HEK293 (cell line): ENCODE measurements at regions not wholly inside any gene's neighbourhood (a gene's known extent, or its start where the extent isn't known, plus 50 kb on each side); places are given as distances from the start of the nearest gene placed in this dataset.

Experiments used
- CTCF ChIA-PET: fragments of 350-600 bp; formaldehyde crosslinking; extraction: SDS; loops from one replicate; lab custom pipeline; 2021; ENCODE audit warnings: antibody characterized with exemption; lab: Yijun Ruan, JAX
- POLR2A ChIA-PET: fragments of 300-600 bp; formaldehyde crosslinking; extraction: SDS; loops from one replicate; lab custom pipeline; 2020; ENCODE audit warnings: antibody characterized with exemption, inconsistent platforms; lab: Yijun Ruan, JAX
- H3K27ac ChIP-seq: fragments of 200-500 bp; sonication (Bioruptor generic); 2 replicates; pipeline ENCODE4 v1.5.1; 2014; ENCODE audit warnings: low read depth, low read length, control low read depth, inconsistent platforms; ENCODE audit errors: extremely low read depth
- H3K36me3 ChIP-seq, 2 experiments: fragments of 200-500 bp in 1 of 2; sonication (Bioruptor generic) in 1 of 2; 1 replicate in 1 of 2; 2 replicates in 1 of 2; pipeline ENCODE4 v1.5.1; 2014 to 2017; ENCODE audit warnings: inconsistent platforms in 2 of 2, low read length in 2 of 2; ENCODE audit not compliant: control insufficient read depth in 2 of 2, insufficient read depth in 1 of 2
- H3K4me1 ChIP-seq: fragments of 200-500 bp; sonication (Bioruptor generic); 2 replicates; pipeline ENCODE4 v1.5.1; 2014; ENCODE audit warnings: mild to moderate bottlenecking, low read length, inconsistent platforms; ENCODE audit not compliant: control insufficient read depth, insufficient read depth
- H3K4me3 ChIP-seq: 2 replicates; pipeline ENCODE4 v1.5.1; 2011; ENCODE audit warnings: low read depth, mild to moderate bottlenecking, control low read depth, low read length, moderate library complexity
- H3K9me3 ChIP-seq: fragments of 200-500 bp; sonication (Bioruptor generic); 2 replicates; pipeline ENCODE4 v1.5.1; 2014; ENCODE audit warnings: low read depth, low read length, inconsistent platforms; ENCODE audit not compliant: control insufficient read depth, insufficient read depth
- GLI4 ChIP-seq: fragments of 450-650 bp; formaldehyde crosslinking; IDR thresholded peaks from 2 replicates; pipeline ENCODE4 v1.5.1; 2016; ENCODE audit warnings: missing biosample characterization, missing genetic modification characterization
- GLIS2 ChIP-seq: fragments of 450-650 bp; formaldehyde crosslinking; IDR thresholded peaks from 2 replicates; pipeline ENCODE4 v1.5.1; 2016; ENCODE audit warnings: missing biosample characterization, missing genetic modification characterization
- KLF16 ChIP-seq: fragments of 450-650 bp; formaldehyde crosslinking; IDR thresholded peaks from 2 replicates; pipeline ENCODE4 v1.5.1; 2017; ENCODE audit warnings: missing biosample characterization, missing genetic modification characterization
- REST ChIP-seq: fragments of 450-650 bp; formaldehyde crosslinking; IDR thresholded peaks from 2 replicates; pipeline ENCODE4 v1.5.1; 2016; ENCODE audit warnings: missing biosample characterization, missing genetic modification characterization
- SETDB1 ChIP-seq: IDR thresholded peaks from one replicate; pipeline ENCODE4 v1.6.1; 2017; ENCODE audit warnings: mild to moderate bottlenecking, low read length, moderate library complexity, mixed read lengths; ENCODE audit not compliant: insufficient read length
- ZBTB21 ChIP-seq: fragments of 450-650 bp; formaldehyde crosslinking; IDR thresholded peaks from 2 replicates; pipeline ENCODE4 v1.5.1; 2017; ENCODE audit warnings: missing biosample characterization, missing genetic modification characterization
- ZNF133 ChIP-seq: fragments of 450-650 bp; formaldehyde crosslinking; IDR thresholded peaks from 2 replicates; pipeline ENCODE4 v1.5.1; 2016; ENCODE audit warnings: missing biosample characterization, missing genetic modification characterization
- ZNF16 ChIP-seq: fragments of 450-650 bp; formaldehyde crosslinking; IDR thresholded peaks from 2 replicates; pipeline ENCODE4 v1.5.1; 2016; ENCODE audit warnings: low read depth, missing biosample characterization, missing genetic modification characterization
- ZNF2 ChIP-seq: fragments of 450-650 bp; formaldehyde crosslinking; IDR thresholded peaks from 2 replicates; pipeline ENCODE4 v1.5.1; 2016; ENCODE audit warnings: missing biosample characterization, missing genetic modification characterization
- ZNF280D ChIP-seq: fragments of 450-650 bp; formaldehyde crosslinking; IDR thresholded peaks from 2 replicates; pipeline ENCODE4 v1.5.1; 2016; ENCODE audit warnings: missing biosample characterization, missing genetic modification characterization
- ZNF362 ChIP-seq: fragments of 450-650 bp; formaldehyde crosslinking; IDR thresholded peaks from 2 replicates; pipeline ENCODE4 v1.5.1; 2016; ENCODE audit warnings: missing biosample characterization, missing genetic modification characterization
- ZNF404 ChIP-seq: fragments of 450-650 bp; formaldehyde crosslinking; IDR thresholded peaks from 2 replicates; pipeline ENCODE4 v1.5.1; 2017; ENCODE audit warnings: missing biosample characterization, missing genetic modification characterization
- ZNF501 ChIP-seq: fragments of 450-650 bp; formaldehyde crosslinking; IDR thresholded peaks from 2 replicates; pipeline ENCODE4 v1.5.1; 2016; ENCODE audit warnings: missing biosample characterization, missing genetic modification characterization
- ZNF530 ChIP-seq: fragments of 450-650 bp; formaldehyde crosslinking; IDR thresholded peaks from 2 replicates; pipeline ENCODE4 v1.5.1; 2016; ENCODE audit warnings: low read depth, missing biosample characterization, missing genetic modification characterization
- ZNF560 ChIP-seq: fragments of 450-650 bp; formaldehyde crosslinking; IDR thresholded peaks from 2 replicates; pipeline ENCODE4 v1.5.1; 2017; ENCODE audit warnings: missing biosample characterization, missing genetic modification characterization, borderline replicate concordance
- ZNF785 ChIP-seq: fragments of 450-650 bp; formaldehyde crosslinking; IDR thresholded peaks from 2 replicates; pipeline ENCODE4 v1.5.1; 2016; ENCODE audit warnings: missing biosample characterization, missing genetic modification characterization
- ZNF791 ChIP-seq: fragments of 450-650 bp; formaldehyde crosslinking; IDR thresholded peaks from 2 replicates; pipeline ENCODE4 v1.5.1; 2016; ENCODE audit warnings: missing biosample characterization, missing genetic modification characterization
- TF ChIP-seq, protein P1 (sequence below): fragments of 450-650 bp; formaldehyde crosslinking; IDR thresholded peaks from 2 replicates; pipeline ENCODE4 v1.5.1; 2017; ENCODE audit warnings: missing biosample characterization, missing genetic modification characterization
- TF ChIP-seq, protein P2 (sequence below): fragments of 450-650 bp; formaldehyde crosslinking; IDR thresholded peaks from 2 replicates; pipeline ENCODE4 v1.5.1; 2016; ENCODE audit warnings: missing biosample characterization, missing genetic modification characterization

DNA sequence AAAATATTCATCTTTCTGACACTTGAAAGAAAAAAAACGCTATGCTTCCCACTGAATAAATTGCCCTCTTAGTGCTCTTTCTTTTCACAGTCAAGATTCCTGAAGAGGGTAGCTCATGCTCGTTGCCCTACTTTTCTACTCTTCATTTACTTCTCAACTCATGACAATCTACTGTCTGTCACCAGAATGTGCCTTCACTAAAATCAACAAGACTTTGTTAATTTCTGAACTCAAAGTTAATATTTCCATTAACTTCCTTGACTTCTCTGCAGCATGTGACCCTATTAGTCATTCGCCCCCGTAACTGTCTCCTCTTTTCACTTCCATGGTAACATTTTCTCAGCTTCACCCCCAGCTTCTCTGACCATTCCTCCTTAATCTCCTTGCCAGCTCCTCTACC is 98.9 kb upstream of the MAPRE2 start:
- no peaks in the 10 kb centered on the region for H3K36me3 ChIP-seq
- POLR2A ChIA-PET = interaction anchor here (1.0 kb wide), 1 partner anchor 37 kb away, joined by 3 read pairs; no protein-coding TSS in a partner anchor
- no peak for TF ChIP-seq ZNF280D (tag by site-specific recombination)
- no peak for TF ChIP-seq ZNF133 (tag by site-specific recombination)
- TF ChIP-seq, all 188 proteins: peak for 0
- CTCF ChIA-PET = interaction anchor here (0.8 to 1.5 kb wide), 3 partner anchors 15 to 290 kb away, joined by 3 read pairs; no protein-coding TSS in a partner anchor
- Histone ChIP-seq H3K4me1 (no peaks in the 10 kb centered on the region), H3K4me3 (no peak overlapping the region), H3K27ac (no peak overlapping the region), H3K9me3 (no peaks in the 10 kb centered on the region)

- Histone ChIP-seq H3K36me3 (no peaks in the 10 kb centered on the region), H3K4me1 (no peaks in the 10 kb centered on the region), H3K4me3 (no peak overlapping the region), H3K27ac (no peak overlapping the region), H3K9me3 (no peaks in the 10 kb centered on the region)
- POLR2A ChIA-PET = interaction anchor here (1.0 kb wide), 1 partner anchor 36 kb away, joined by 3 read pairs; no protein-coding TSS in a partner anchor
- CTCF ChIA-PET = interaction anchor here (0.5 to 1.3 kb wide), 3 partner anchors 8 to 289 kb away, joined by 3 read pairs; no protein-coding TSS in a partner anchor
- TF ChIP-seq ZNF404 (tag by site-specific recombination) (no peak), ZBTB21 (tag by site-specific recombination) (no peak), GLI4 (tag by site-specific recombination) (no peak), REST (tag by site-specific recombination) (no peak), ZNF2 (no peak), GLIS2 (tag by site-specific recombination) (no peak), KLF16 (tag by site-specific recombination) (no peak), ZNF16 (no peak), ZNF362 (tag by site-specific recombination) (no peak), ZNF501 (tag by site-specific recombination) (no peak), ZNF791 (tag by site-specific recombination) (no peak), ZNF785 (tag by site-specific recombination) (no peak), ZNF530 (no peak), ZNF560 (no peak), SETDB1 (no peak)
- TF ChIP-seq, protein P1, sequence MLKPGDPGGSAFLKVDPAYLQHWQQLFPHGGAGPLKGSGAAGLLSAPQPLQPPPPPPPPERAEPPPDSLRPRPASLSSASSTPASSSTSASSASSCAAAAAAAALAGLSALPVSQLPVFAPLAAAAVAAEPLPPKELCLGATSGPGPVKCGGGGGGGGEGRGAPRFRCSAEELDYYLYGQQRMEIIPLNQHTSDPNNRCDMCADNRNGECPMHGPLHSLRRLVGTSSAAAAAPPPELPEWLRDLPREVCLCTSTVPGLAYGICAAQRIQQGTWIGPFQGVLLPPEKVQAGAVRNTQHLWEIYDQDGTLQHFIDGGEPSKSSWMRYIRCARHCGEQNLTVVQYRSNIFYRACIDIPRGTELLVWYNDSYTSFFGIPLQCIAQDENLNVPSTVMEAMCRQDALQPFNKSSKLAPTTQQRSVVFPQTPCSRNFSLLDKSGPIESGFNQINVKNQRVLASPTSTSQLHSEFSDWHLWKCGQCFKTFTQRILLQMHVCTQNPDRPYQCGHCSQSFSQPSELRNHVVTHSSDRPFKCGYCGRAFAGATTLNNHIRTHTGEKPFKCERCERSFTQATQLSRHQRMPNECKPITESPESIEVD (tag by site-specific recombination) = no peak
- TF ChIP-seq, protein P2, sequence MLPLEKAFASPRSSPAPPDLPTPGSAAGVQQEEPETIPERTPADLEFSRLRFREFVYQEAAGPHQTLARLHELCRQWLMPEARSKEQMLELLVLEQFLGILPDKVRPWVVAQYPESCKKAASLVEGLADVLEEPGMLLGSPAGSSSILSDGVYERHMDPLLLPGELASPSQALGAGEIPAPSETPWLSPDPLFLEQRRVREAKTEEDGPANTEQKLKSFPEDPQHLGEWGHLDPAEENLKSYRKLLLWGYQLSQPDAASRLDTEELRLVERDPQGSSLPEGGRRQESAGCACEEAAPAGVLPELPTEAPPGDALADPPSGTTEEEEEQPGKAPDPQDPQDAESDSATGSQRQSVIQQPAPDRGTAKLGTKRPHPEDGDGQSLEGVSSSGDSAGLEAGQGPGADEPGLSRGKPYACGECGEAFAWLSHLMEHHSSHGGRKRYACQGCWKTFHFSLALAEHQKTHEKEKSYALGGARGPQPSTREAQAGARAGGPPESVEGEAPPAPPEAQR (tag by site-specific recombination) = no peak
These were observed 98.2 kb upstream of the MAPRE2 start for GRCh38 chr18:34942975-34943374.
